HL-60 (cell line): ENCODE measurements at regions not wholly inside any gene's neighbourhood (a gene's known extent, or its start where the extent isn't known, plus 50 kb on each side); places are given as distances from the start of the nearest gene placed in this dataset.

Source experiments
- DNase-seq, 2 experiments: peaks; one replicate each; pipeline ENCODE4 v3.0.0-alpha.2; 2010 to 2020; ENCODE audit warnings: low read depth in 1 of 2, low spot score in 1 of 2
- H3K27ac ChIP-seq: fragments of 250-450 bp; sonication (Bioruptor Pico); replicated peaks from 2 replicates; pipeline ENCODE4 v1.5.1; 2020; ENCODE audit warnings: mild to moderate bottlenecking, moderate library complexity
- H3K27me3 ChIP-seq: fragments of 250-450 bp; sonication (Bioruptor Pico); 2 replicates; pipeline ENCODE4 v1.5.1; 2021; ENCODE audit warnings: mild to moderate bottlenecking, moderate library complexity; ENCODE audit not compliant: insufficient read depth, poor library complexity, severe bottlenecking
- H3K4me3 ChIP-seq: replicated peaks from 2 replicates; pipeline ENCODE4 v1.5.1; 2011; ENCODE audit warnings: mild to moderate bottlenecking, control low read depth, low read length; ENCODE audit not compliant: insufficient read depth
- CTCF ChIP-seq: IDR thresholded peaks from one replicate; pipeline ENCODE4 v1.5.1; 2011; ENCODE audit warnings: low read length, control low read depth, inconsistent platforms; ENCODE audit not compliant: insufficient read depth
- GABPA ChIP-seq: IDR thresholded peaks from 2 replicates; pipeline ENCODE4 v1.6.1; 2012; ENCODE audit warnings: low read depth
- POLR2AphosphoS5 ChIP-seq: IDR thresholded peaks from 2 replicates; pipeline ENCODE4 v1.6.1; 2012; ENCODE audit warnings: low read depth
- REST ChIP-seq: IDR thresholded peaks from 2 replicates; pipeline ENCODE4 v1.6.1; 2012; ENCODE audit warnings: low read depth; ENCODE audit not compliant: insufficient replicate concordance
- SPI1 ChIP-seq: IDR thresholded peaks from 2 replicates; pipeline ENCODE4 v1.6.1; 2012; ENCODE audit warnings: low read depth, mild to moderate bottlenecking, borderline replicate concordance

GRCh38 chr7:32262315-32262714 lies 192.1 kb upstream of the PDE1C start:
- H3K27me3 ChIP-seq, result no peaks in the 10 kb centered on the region
- no peak for TF ChIP-seq POLR2AphosphoS5
- no peak for TF ChIP-seq CTCF
- no peak for TF ChIP-seq SPI1
- TF ChIP-seq REST, result no peak
- TF ChIP-seq GABPA, result no peak
- no peak for DNase-seq
- no peak overlapping the region for H3K27ac ChIP-seq
- H3K4me3 ChIP-seq, result no peak overlapping the region

- no peak for TF ChIP-seq GABPA
- TF ChIP-seq SPI1, result no peak
- TF ChIP-seq CTCF, result no peak
- no peak for TF ChIP-seq POLR2AphosphoS5
- TF ChIP-seq REST, result no peak
- no peak for DNase-seq
- Histone ChIP-seq H3K4me3 (no peak overlapping the region), H3K27me3 (no peaks in the 10 kb centered on the region), H3K27ac (no peak overlapping the region)
Observed at GRCh38 chr7:32259931-32260596, 189.9 kb upstream of the PDE1C start.

GRCh38 chr7:32258265-32258664 lies 188.1 kb upstream of the PDE1C start:
- DNase-seq, result no peak
- no peak overlapping the region for H3K27ac ChIP-seq
- no peak overlapping the region for H3K4me3 ChIP-seq
- TF ChIP-seq REST (no peak), CTCF (no peak), SPI1 (no peak), GABPA (no peak), POLR2AphosphoS5 (no peak)
- H3K27me3 ChIP-seq, result no peaks in the 10 kb centered on the region
